ENCODE measurements at regions not wholly inside any gene's neighbourhood (a gene's known extent, or its start where the extent isn't known, plus 50 kb on each side); places are given as distances from the start of the nearest gene placed in this dataset.
"Not testable (repeated sequence)": the region's sequence is repeated elsewhere in the genome, so short reads cannot be mapped to it uniquely, and the experiment has no call there.

DNA sequence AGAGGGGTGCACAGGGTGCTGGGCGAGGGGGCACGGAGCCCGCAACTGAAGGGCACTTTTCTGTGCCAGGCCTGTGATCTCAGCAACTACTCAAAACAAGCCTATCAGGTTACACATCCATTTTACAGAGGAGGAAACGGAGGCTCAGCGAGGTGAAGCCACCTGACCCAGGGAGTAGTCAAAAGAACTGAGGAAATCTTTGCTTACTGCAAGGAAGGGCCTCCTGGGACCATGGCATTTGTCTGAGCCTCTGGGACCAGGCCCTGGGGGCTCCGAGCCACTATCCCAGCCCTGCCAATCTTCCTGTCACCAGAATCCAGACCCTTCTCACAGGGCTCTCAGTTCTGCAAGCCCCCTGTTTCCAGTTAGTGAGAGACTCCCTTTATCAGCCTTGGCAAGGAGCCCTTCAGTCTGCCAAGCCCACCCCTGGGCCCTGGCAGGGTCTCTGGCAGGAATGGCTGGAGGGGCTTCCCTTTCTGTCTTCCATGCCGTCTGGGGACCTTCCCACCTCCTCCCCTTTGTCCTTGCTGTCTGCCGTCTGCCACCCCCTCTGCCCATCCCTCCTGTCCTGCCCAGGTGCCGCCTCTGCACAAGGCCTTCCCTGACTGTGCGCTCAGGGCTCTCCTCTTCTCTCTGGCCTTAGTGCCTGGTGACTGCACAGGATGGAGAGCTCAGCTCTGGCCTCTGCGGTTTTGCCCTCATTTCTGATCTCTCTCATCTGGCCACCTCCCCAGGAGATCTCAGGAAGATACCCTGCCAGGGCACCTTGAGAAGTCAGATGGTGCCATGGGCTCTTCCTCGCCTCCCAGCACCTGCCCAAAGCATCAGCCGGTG, 194.7 kb upstream of the GLI2 start:
- DNase-seq: no peak

- DNase-seq: no peak
Observed at GRCh38 chr2:120541553-120541932, 194.1 kb upstream of the GLI2 start.

DNA sequence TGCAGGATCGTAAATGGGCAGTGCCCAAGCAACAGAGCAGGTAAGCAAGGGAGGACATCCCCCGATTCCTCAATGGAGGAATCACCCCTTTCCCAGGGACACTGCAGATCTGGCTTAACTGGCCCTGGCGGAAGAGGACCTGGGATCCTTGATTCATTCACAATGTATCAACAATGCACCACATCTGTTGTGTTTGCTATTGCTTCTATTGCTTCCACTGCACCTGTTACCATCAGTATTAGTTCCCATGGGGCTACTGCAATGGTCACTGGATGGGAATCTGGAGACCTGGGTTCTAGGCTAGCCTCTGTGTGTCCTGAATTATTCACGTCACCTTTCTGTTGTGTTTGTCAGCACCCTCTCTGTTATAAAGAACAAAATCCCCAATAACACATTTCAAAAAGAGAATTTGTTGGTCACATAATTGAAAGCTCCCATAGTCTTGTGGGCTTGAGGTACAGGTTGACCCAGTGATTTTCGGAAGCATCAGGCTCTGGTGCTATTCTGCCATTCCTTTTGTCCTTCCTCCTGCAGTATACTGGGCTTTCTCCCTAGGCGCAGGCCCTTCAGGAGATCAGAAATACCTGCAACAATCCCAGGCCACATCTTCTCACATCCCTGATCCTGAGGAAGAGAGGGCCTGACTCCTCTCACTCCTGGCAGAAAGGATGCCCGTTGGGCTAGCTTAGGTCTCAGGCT, 193.5 kb upstream of the GLI2 start:
- no peak for DNase-seq

DNA sequence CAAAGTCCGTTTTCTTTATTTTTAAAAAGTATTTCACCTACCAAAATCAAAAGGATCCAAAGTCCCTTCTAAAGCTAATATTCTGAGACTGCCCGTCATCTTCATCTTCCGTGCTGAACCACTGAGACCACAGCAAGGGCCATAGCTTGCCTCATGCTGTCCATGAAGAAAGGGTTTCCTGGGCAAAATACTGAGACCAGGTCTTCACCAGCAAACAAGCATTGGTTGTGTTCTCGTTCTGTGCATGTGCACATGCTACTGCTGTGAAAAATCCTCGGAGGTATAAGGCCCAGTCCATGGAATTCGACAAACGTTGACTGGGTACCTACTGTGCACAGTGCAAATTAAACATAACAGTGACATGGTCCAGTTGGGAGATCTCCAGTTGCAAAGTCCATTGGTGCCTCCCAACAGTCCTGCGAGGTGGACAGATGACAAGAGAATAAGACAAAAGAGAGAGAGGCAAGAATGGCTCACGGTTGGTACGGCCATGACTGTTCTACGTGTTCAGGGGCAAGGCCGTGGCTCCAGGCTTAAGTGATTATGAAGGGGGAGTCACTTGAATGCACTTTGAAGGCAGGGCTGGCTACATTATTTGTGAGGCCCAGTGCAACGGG, 192.6 kb upstream of the GLI2 start:
- no peak for DNase-seq

- DNase-seq: no peak
Observed at GRCh38 chr2:120543899-120544298, 191.8 kb upstream of the GLI2 start.

DNA sequence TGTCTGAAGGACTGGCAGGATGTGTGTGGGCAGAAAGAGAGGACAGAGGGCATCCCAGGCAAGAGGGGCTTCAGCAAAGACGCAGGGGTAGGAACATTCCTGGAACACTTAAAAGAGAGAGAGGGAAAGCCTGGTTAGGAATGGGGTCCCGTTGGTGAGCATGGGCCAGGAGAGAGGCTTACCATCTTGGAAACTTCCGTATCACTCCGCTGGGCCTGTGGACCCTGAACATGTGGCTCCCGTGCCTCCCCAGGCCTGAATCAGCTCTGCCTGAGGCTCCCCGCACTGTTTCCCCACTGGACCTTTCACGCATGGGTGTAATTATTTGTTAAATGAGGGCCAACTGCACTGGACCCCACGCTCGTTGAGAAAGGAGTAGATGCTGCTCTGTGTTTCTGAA, 191.1 kb upstream of the GLI2 start:
- no peak for DNase-seq

DNA sequence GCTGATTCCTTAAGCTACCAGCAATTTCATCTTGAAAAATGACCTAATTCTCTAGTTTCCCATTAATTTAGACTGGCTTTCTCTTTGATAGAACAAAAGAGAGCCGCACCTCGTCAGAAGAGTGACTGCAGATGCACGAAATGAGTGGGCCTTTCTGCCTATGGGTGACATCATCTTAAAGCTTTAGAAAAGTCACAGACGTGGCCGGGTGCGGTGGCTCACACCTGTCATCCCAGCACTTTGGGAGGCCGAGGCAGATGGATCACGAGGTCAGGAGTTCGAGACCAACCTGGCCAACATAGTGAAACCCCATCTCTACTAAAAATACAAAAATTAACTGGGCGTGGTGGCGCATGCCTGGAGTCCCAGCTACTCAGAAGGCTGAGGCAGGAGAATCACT, 190.7 kb upstream of the GLI2 start:
- not testable (repeated sequence) for DNase-seq

GRCh38 chr2:120545521-120546047, 190.1 kb upstream of the GLI2 start:
- DNase-seq: no peak

GRCh38 chr2:120546048-120546864, 189.4 kb upstream of the GLI2 start:
- no peak for DNase-seq

GRCh38 chr2:120546865-120547390, 188.7 kb upstream of the GLI2 start:
- no peak for DNase-seq

DNA sequence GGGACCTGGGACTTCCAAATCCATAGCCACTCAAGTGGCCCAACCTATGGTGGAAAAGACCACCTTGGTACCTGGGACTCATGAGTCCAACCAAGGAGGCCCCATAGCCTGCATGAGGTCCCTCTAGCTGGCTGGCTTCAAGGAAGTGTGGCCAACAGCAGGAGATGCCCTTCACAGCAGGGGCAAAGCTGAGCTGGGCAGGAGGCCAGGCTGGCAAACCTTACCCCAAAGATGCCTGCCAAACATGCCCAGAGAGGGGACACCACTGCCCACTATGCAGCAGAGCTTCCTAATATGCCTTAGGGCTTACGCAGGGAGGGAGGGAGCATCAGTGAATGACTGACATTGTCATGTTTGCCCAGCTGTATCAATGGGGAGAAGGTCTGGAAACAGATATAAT, 188.0 kb upstream of the GLI2 start:
- no peak for DNase-seq

- no peak for DNase-seq
Observed at GRCh38 chr2:120548627-120549608, 186.8 kb upstream of the GLI2 start.

GRCh38 chr2:120549841-120550240, 185.8 kb upstream of the GLI2 start:
- DNase-seq: no peak

- DNase-seq: no peak
Observed at GRCh38 chr2:120550282-120550681, 185.4 kb upstream of the GLI2 start.

DNA sequence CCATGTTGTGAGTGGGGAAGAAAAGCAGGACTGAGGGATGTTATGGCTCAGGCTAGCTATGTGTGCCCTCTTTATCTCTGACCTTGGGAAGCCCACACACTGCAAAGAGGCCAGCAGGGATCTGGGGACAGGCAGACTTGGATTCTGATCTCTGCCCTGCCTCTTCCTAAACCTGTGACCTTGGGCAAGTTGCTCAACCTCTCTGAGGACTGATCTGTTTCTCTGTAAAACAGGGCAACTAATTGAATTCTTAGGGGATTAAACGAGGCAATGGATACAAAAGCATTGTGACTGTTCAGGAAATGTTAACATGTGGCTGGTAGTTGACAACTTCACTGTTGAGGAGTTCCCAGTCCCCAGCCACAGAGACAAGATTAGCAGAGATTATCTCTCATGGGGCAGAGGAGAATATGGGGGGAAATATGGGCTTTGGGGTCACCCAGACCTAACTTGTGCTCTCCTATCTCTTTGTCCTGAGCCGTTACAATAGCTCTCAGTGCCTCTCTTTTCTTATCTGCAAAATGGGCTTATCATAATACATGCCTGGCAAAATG, 184.7 kb upstream of the GLI2 start:
- no peak for DNase-seq

DNA sequence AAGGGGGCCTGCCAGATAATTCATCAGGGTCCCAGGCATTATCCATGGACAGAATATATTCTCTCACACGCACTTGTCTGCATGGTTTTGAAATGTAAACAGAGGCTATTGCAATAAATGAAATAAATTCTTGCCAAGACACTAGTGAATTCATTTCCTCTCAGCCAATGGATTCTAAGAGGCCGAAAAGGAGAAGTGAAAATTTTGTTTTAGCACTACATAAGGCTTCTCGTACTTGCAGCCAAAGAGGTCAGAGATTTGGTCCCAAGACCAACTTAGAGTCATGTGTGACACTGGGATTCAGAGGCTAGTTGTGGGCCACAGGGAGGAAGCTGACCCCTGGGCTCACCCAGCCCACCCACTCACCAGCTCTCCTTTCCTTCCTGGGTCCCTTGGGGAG, 184.1 kb upstream of the GLI2 start:
- no peak for DNase-seq

DNA sequence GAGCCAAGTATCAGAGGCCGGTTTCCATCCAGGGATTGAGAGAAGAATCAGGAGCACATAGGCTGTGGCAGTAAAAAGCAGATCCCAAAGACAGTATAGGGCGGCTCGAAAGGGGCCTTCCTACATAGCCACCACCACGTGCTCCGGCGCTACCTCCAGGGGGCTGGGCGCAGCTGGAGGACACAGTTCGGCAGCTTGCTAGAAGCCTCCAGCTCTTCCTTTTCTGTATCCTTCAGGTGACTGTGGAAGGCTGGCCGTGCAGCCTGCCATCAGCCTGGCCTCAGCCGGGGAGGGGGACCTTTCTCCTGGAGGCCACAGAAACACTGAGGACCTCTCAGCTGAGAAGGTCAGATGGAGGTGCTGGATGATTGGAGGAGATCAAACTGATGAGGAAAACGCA, 183.6 kb upstream of the GLI2 start:
- no peak for DNase-seq

- DNase-seq: no peak
Observed at GRCh38 chr2:120552800-120553481, 182.7 kb upstream of the GLI2 start.

GRCh38 chr2:120554625-120555032, 181.0 kb upstream of the GLI2 start:
- DNase-seq: no peak

DNA sequence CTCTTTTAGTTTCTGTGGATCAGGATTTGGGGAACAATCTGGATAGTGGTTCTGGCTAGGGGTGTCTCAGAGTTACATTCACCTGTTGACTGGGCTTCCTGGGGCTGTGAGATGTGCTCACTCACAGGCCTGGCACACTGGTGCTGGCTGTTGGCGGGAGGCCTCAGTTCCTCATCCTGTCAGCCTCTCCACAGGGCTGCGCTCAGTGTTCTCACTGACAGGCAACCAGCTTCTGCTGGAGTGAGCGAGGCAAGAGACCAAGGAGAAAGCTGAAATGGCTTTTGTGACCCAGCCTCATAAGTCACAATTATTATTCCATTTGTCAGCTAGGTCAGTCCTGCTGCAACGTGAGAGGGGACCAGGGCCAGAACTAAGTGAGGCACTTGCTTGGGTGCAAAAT, 180.6 kb upstream of the GLI2 start:
- no peak for DNase-seq
